Activated naive CD4-positive, alpha-beta T cell treated with anti-CD3 and anti-CD28 coated beads, Interleukin-2, amount 50 U/mL, for 72 hours (primary cell): ENCODE measurements at regions not wholly inside any gene's neighbourhood (a gene's known extent, or its start where the extent isn't known, plus 50 kb on each side); places are given as distances from the start of the nearest gene placed in this dataset.

Experiments used
- ATAC-seq, 2 donors: fragments of 150-1000 bp; cut with Tn5 transposase; 2 replicates each; pipeline ENCODE4 v1.10.0; 2021; ENCODE audit warnings: mild to moderate bottlenecking in 2 of 2, moderate library complexity in 2 of 2
- DNase-seq, 2 donors: peaks; one replicate each; pipeline ENCODE4 v3.0.0; 2021 to 2022; ENCODE audit warnings: low spot score in 2 of 2
- H3K27ac Mint-ChIP-seq, 2 donors: one replicate each; pipeline ENCODE4 v1.8.0; 2022; ENCODE audit warnings: mild to moderate bottlenecking in 2 of 2, mixed read lengths in 2 of 2
- H3K36me3 Mint-ChIP-seq, 2 donors: one replicate each; pipeline ENCODE4 v1.8.0; 2022; ENCODE audit warnings: mixed read lengths in 2 of 2
- H3K9me3 Mint-ChIP-seq, 2 donors: one replicate each; pipeline ENCODE4 v1.8.0; 2022; ENCODE audit warnings: mixed read lengths in 2 of 2

GRCh38 chr1:101377084-101377835, 140.4 kb downstream of the S1PR1 start:
- DNase-seq, result no peak

GRCh38 chr1:101379037-101379436, 142.2 kb downstream of the S1PR1 start:
- ATAC-seq (no peak), DNase-seq (no peak)
- no peaks in the 10 kb centered on the region for H3K9me3 Mint-ChIP-seq
- no peak overlapping the region for H3K27ac Mint-ChIP-seq
- no peaks in the 10 kb centered on the region for H3K36me3 Mint-ChIP-seq

More at GRCh38 chr1:101377084-101377835, 140.4 kb downstream of the S1PR1 start:
- Mint-ChIP-seq H3K27ac (no peak overlapping the region), H3K36me3 (no peaks in the 10 kb centered on the region), H3K9me3 (peaks cover 5 to 12% of the 10 kb centered on the region in 2 donors)
- no peak for ATAC-seq

- peaks cover 0 to 2% of the 10 kb centered on the region in 2 donors for H3K36me3 Mint-ChIP-seq
Observed at GRCh38 chr1:101379950-101380349, 143.1 kb downstream of the S1PR1 start.

DNA sequence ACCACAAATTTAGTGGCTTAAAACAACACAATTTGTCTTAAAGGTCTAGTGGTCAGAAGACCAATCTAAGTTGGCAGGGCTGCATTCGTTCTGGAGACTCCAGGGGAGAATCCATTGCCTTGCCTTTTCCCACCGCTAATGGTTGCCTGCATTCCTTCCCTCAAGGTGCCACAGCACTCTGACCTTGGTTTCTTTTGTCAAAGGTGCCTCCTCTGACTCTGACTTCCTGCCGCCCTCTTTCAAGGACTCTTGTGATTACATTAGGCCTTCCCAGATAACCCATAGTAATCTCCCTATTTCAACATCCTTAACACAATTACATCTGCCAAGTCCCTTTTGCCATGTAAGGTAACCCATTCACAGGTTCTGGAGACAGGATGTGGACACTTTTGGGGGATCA, 145.3 kb downstream of the S1PR1 start:
- no peak overlapping the region for H3K27ac Mint-ChIP-seq
- peaks cover 0 to 16% of the 10 kb centered on the region in 2 donors for H3K36me3 Mint-ChIP-seq
- ATAC-seq, result no peak
- no peak for DNase-seq
- H3K9me3 Mint-ChIP-seq, result peaks cover 5 to 6% of the 10 kb centered on the region in 2 donors

More at GRCh38 chr1:101379950-101380349, 143.1 kb downstream of the S1PR1 start:
- ATAC-seq (peak; percentile 61 to 76), DNase-seq (no peak)
- H3K9me3 Mint-ChIP-seq, result no peaks in the 10 kb centered on the region
- H3K27ac Mint-ChIP-seq, result no peak overlapping the region

- Mint-ChIP-seq H3K9me3 (peaks cover 5 to 12% of the 10 kb centered on the region in 2 donors), H3K36me3 (peaks cover 0 to 16% of the 10 kb centered on the region in 2 donors), H3K27ac (peak overlapping the region in 1 of 2 donors; percentile 18)
- DNase-seq (peak in 1 of 2 donors; percentile 8), ATAC-seq (peak; percentile 89 to 99)
Observed at GRCh38 chr1:101388904-101389546, 152.2 kb downstream of the S1PR1 start.

GRCh38 chr1:101389547-101389929, 152.7 kb downstream of the S1PR1 start:
- peaks cover 0 to 16% of the 10 kb centered on the region in 2 donors for H3K36me3 Mint-ChIP-seq

GRCh38 chr1:101392552-101392951, 155.7 kb downstream of the S1PR1 start:
- Mint-ChIP-seq H3K27ac (no peak overlapping the region), H3K9me3 (peaks cover 0 to 6% of the 10 kb centered on the region in 2 donors), H3K36me3 (no peaks in the 10 kb centered on the region)
- ATAC-seq (no peak), DNase-seq (no peak)

More at GRCh38 chr1:101389547-101389929, 152.7 kb downstream of the S1PR1 start:
- H3K27ac Mint-ChIP-seq, result peak overlapping the region in 1 of 2 donors; percentile 18
- DNase-seq, result no peak
- H3K9me3 Mint-ChIP-seq, result peaks cover 5 to 12% of the 10 kb centered on the region in 2 donors
- peak in 1 of 2 donors; percentile 43 for ATAC-seq

DNA sequence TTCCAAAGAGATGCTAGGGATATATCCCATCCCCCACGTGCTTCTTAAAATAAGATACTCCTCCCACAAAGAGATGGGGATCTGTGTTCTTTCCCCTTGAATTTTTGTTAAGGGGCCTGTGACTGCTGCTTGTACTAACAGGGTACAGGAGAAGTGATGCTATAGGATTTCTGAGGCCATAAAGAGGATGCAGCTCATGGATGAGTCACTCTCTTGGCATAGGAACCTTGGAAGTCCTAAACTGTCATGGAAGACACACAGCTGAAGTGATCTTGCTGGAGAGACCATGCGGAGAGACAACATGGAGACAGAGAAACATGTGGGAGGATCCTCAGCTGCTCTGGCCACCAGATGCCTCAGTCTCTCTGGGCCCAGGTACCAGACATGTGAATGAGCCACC, 157.2 kb downstream of the S1PR1 start:
- DNase-seq, result no peak
- H3K36me3 Mint-ChIP-seq, result no peaks in the 10 kb centered on the region
- no peak overlapping the region for H3K27ac Mint-ChIP-seq
- ATAC-seq, result no peak
- H3K9me3 Mint-ChIP-seq, result no peaks in the 10 kb centered on the region

- Mint-ChIP-seq H3K36me3 (no peaks in the 10 kb centered on the region), H3K9me3 (no peaks in the 10 kb centered on the region), H3K27ac (no peak overlapping the region)
- DNase-seq, result no peak
- no peak for ATAC-seq
Observed at GRCh38 chr1:101399222-101399621, 162.4 kb downstream of the S1PR1 start.

GRCh38 chr1:101406271-101406670, 169.5 kb downstream of the S1PR1 start:
- H3K9me3 Mint-ChIP-seq, result no peaks in the 10 kb centered on the region
- no peak for ATAC-seq
- DNase-seq, result no peak
- H3K36me3 Mint-ChIP-seq, result peaks cover 0 to 3% of the 10 kb centered on the region in 2 donors
- H3K27ac Mint-ChIP-seq, result no peak overlapping the region

DNA sequence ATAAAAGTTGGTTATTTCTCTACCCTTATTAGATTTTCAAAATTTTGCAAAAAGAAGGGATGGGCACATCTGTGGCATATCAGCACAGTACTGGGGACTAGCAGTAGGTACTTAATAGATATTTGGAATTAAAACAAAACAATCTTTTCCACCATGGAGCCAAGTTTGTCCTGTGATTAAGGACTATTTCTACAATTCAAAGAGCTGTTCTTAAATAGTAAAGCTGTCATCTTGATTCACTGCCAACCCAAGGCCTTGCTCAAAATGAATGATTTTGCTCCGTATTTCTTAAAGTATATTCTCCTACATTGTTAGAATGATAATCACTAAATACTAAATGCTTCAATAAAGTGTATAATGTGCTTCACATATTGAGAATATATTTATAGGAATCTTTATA, 169.9 kb downstream of the S1PR1 start:
- DNase-seq (no peak), ATAC-seq (no peak)
- no peaks in the 10 kb centered on the region for H3K9me3 Mint-ChIP-seq
- no peak overlapping the region for H3K27ac Mint-ChIP-seq
- H3K36me3 Mint-ChIP-seq, result peaks cover 3 to 7% of the 10 kb centered on the region in 2 donors

DNA sequence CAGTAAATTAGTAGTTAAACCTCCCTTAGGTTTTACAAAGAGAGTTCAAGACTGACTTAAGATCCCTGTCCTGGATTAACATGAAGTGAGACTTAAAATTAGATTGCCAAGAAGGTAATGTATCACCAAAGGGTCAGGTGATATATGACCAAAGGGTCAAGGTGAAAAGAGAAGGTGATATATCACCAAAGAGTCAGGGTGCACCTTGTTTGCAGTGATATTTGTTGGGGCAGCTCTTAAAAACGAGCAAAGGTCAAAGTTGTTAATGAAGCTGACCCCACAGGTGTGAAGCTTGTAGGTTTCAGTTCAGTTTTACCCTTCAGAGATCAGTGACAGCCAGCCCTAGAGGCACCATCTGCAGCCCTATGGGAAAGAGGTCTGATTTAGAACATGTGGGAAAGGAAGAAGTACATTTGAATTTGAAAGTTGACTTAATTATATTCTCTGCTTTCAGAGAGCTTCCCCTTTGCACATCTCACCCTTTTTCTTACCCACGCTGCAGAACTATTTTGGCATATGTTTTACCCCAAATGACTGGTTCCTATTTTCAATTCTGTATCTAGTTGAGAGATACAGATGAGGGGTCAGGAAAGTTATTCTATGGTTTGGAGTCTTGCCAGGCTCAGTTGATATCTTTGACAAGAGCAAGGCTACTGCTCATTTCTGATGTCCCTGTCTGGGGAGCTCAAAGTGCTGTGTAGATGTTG, 170.8 kb downstream of the S1PR1 start:
- Mint-ChIP-seq H3K27ac (no peak overlapping the region), H3K36me3 (peaks cover 7 to 8% of the 10 kb centered on the region in 2 donors), H3K9me3 (no peaks in the 10 kb centered on the region)
- no peak for DNase-seq
- no peak for ATAC-seq

DNA sequence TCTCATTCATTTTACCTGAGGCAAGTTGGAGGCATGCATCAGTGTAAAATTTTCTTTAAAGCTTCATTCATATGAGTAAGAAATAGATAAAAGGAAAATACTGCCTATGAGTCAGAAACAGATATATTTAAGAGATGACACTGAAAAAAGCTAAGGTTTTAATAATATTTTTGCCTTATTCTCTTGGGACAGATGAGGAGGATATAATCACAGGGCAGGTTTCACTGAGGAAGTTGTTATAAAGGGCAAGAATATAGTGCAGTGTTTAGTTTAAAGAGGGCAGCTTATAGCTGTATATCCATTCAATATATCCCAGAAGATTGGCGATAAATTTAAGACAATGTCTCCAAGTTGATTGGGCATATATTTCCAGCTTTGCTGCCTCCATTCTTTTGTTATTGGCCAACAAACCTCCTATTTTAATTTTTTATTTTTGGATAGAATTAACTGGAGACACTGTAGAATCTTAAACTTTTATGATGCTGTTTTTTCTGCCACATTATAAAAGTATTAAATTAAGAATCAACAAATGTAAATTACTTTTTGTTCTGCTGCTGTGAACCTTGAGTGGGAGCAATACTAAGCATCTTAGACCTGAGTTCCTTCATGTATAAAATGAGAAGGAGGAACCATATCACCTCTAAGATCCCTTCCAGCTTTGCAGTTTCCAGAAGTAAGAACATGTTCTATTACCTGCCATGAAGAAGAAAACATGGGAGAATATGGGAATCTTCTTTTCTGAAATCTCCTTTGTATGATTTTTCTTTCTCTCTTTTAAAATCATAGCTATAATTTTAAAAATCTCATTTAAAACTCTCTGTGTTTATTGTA, 171.6 kb downstream of the S1PR1 start:
- no peak for ATAC-seq
- no peak for DNase-seq
- H3K36me3 Mint-ChIP-seq, result peaks cover 7 to 8% of the 10 kb centered on the region in 2 donors
- no peaks in the 10 kb centered on the region for H3K9me3 Mint-ChIP-seq
- no peak overlapping the region for H3K27ac Mint-ChIP-seq

GRCh38 chr1:101409102-101409501, 172.3 kb downstream of the S1PR1 start:
- DNase-seq (no peak), ATAC-seq (no peak)
- H3K36me3 Mint-ChIP-seq, result peaks cover 7 to 8% of the 10 kb centered on the region in 2 donors
- H3K27ac Mint-ChIP-seq, result no peak overlapping the region
- H3K9me3 Mint-ChIP-seq, result no peaks in the 10 kb centered on the region

DNA sequence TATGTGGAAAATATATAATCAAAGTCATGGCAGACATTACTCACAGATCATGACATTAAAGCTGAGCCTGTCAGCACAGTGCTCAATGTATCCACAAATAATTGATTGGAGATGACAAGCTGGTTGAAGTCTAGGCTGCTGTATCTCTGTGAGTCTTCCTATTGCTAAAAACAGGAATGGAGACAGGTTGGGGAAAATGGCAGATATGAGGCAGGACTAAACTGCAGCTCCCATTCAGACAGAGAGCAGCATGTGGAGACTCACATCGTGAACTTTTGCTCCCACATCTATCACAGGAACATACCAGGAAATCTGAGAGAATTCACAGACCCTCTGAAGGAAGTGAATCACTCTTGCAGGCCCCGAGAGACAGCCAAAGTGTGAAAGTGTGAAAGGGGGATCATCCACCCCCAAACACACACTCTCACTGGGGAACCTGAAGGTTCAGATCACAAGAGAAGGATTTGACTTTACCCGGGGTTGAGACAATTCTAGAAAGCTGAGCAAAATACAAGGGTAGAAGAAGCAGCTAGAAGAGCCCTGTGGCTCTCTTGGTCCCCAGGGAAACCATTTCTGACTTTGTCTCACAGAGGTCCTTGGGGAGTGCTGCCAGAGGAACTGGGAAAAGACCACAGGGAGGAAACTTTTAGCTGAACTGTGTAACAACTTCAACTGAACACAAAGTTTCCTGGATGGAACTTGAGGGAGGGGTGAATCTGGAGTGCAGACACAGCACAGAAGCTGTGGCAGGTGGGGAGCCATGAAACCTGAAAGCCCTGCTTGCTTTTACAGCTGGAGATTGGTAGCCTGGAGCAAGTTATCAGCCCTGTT, 173.4 kb downstream of the S1PR1 start:
- H3K27ac Mint-ChIP-seq, result peak overlapping the region in 1 of 2 donors; percentile 50
- H3K36me3 Mint-ChIP-seq, result peaks cover 7 to 8% of the 10 kb centered on the region in 2 donors
- ATAC-seq (peak; percentile 22 to 88), DNase-seq (peak in 1 of 2 donors; percentile 9)
- no peaks in the 10 kb centered on the region for H3K9me3 Mint-ChIP-seq
